ENCODE measurements at regions not wholly inside any gene's neighbourhood (a gene's known extent, or its start where the extent isn't known, plus 50 kb on each side); places are given as distances from the start of the nearest gene placed in this dataset.

DNA sequence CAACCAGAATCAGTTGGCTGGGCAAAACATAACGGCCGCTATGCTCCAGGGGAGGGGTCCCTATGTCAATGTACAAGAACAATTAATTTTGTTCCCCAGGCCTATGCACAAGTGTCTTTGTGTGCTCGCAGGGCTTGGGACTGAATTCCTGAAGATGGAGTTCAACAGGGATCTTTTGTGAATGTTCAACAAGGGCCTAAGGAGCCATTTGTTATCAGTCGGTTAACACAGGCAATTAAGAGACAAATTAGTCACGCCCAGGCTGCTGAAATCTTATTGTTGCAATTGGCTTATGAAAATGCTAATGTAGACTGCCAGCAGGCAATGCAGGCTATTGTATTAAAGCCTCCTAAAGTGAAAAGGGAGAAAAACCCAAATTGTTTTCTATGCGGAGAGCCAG lies 117.5 kb downstream of the ZNF429 start:
- CTCF ChIA-PET (ENCODE audit: partially characterized antibody): no interaction called here
- Histone ChIP-seq H4K8ac (ENCODE audit: extremely low read depth, insufficient read depth, low read length) (no peak overlapping the region), H3K23me2 (ENCODE audit: low read depth, low read length) (no peaks in the 10 kb centered on the region), H3K4me3 (ENCODE audit: extremely low read depth in 1 of 4, insufficient read depth in 2 of 4, low read depth in 3 of 4, low read length in 4 of 4) (no peak overlapping the region), H3K4ac (replicated peaks; ENCODE audit: insufficient read length, low read depth, low read length) (no peak overlapping the region), H2BK15ac (ENCODE audit: low read length) (no peak overlapping the region), H3K27ac (ENCODE audit: low read depth, low read length) (no peak overlapping the region), H4K91ac (replicated peaks; ENCODE audit: insufficient read length, low read length) (no peak overlapping the region), H3K56ac (replicated peaks; ENCODE audit: insufficient read length, low read depth, low read length) (no peak overlapping the region), H3K9ac (replicated peaks in 1 of 4; ENCODE audit: extremely low read depth in 1 of 4, low read depth in 3 of 4, low read length in 3 of 4) (no peak overlapping the region), H3K4me1 (replicated peaks in 1 of 4; ENCODE audit: control insufficient read depth in 3 of 4, insufficient read depth in 4 of 4, low read length in 3 of 4) (peaks cover 0 to 11% (median 6%) of the 10 kb centered on the region in 4 experiments; a peak in 4 of 7 replicates), H3K36me3 (ENCODE audit: control insufficient read depth in 2 of 4, insufficient read depth in 4 of 4, low read length in 3 of 4) (no peaks in the 10 kb centered on the region), H2BK5ac (ENCODE audit: low read depth, low read length) (no peak overlapping the region), H2BK120ac (replicated peaks; ENCODE audit: low read depth, low read length) (no peak overlapping the region), H3K14ac (ENCODE audit: insufficient read length) (no peak overlapping the region), H3K79me2 (ENCODE audit: control insufficient read depth in 1 of 2, insufficient read depth in 2 of 2, low read length in 2 of 2) (no peaks in the 10 kb centered on the region), H3K23ac (ENCODE audit: insufficient read length) (no peak overlapping the region), H4K5ac (ENCODE audit: insufficient read length, low read depth, low read length) (no peak overlapping the region), H3K18ac (ENCODE audit: extremely low read depth, low read length) (no peak overlapping the region; the same call in 1 of the 2 replicates), H2BK20ac (ENCODE audit: low read length) (no peak overlapping the region), H2BK12ac (ENCODE audit: low read depth, low read length) (peak overlapping the region; percentile 33; the same call in 1 of the 2 replicates), H3K9me3 (ENCODE audit: insufficient read depth in 2 of 2, low read depth in 1 of 2, low read length in 1 of 2) (peaks cover 3 to 4% of the 10 kb centered on the region in 2 experiments; a peak in 2 of 4 replicates), H4K20me1 (replicated peaks in 1 of 2; ENCODE audit: control insufficient read depth in 1 of 2, insufficient read depth in 2 of 2, low read length in 2 of 2) (no peaks in the 10 kb centered on the region), H3K4me2 (ENCODE audit: insufficient read depth in 1 of 2, low read depth in 2 of 2, low read length in 2 of 2) (no peak overlapping the region), H3K27me3 (replicated peaks in 1 of 4; ENCODE audit: control insufficient read depth in 3 of 4, extremely low read depth in 1 of 4, insufficient read depth in 3 of 4, low read length in 3 of 4) (no peaks in the 10 kb centered on the region), H2AK5ac (ENCODE audit: low read depth, low read length) (no peak overlapping the region), H2AFZ (ENCODE audit: low read length) (no peak overlapping the region), H3K79me1 (ENCODE audit: low read depth, low read length) (no peaks in the 10 kb centered on the region)
- POLR2A ChIA-PET (ENCODE audit: partially characterized antibody): no interaction called here
- 82% methylated on average over 6 of the region's 6 CpGs; no CpG with 5 or more reads in 1 of the 2 experiments for WGBS, 2 experiments (ENCODE audit: extremely low coverage in 1 of 2, insufficient coverage in 1 of 2, insufficient read length in 1 of 2, insufficient replicate concordance in 2 of 2, low coverage in 1 of 2, low lambda C conversion rate in 2 of 2, missing lambda C conversion rate in 1 of 2)
- no peak for DNase-seq (ENCODE audit: low read depth in 1 of 2, low spot score in 2 of 2)
- FAIRE-seq: peak; percentile 7
- no peak for TF ChIP-seq BACH1 (IDR thresholded peaks at IDR 0.05; ENCODE audit: low read length)
- TF ChIP-seq GTF2F1 (IDR thresholded peaks at IDR 0.05; ENCODE audit: borderline replicate concordance, low read depth, low read length): no peak
- no peak for TF ChIP-seq JUND (IDR thresholded peaks at IDR 0.05; ENCODE audit: low read length)
- no peak for TF ChIP-seq ASH2L (IDR thresholded peaks at IDR 0.05; ENCODE audit: low read length)
- TF ChIP-seq CHD2 (IDR thresholded peaks at IDR 0.05; ENCODE audit: low read length): no peak
- TF ChIP-seq, protein P1, sequence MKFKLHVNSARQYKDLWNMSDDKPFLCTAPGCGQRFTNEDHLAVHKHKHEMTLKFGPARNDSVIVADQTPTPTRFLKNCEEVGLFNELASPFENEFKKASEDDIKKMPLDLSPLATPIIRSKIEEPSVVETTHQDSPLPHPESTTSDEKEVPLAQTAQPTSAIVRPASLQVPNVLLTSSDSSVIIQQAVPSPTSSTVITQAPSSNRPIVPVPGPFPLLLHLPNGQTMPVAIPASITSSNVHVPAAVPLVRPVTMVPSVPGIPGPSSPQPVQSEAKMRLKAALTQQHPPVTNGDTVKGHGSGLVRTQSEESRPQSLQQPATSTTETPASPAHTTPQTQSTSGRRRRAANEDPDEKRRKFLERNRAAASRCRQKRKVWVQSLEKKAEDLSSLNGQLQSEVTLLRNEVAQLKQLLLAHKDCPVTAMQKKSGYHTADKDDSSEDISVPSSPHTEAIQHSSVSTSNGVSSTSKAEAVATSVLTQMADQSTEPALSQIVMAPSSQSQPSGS (IDR thresholded peaks at IDR 0.05; ENCODE audit: low read length): no peak
- TF ChIP-seq CTBP2 (IDR thresholded peaks at IDR 0.05; ENCODE audit: borderline replicate concordance, insufficient read depth, insufficient read length, low read length): no peak
